AG04450 (cell line): ENCODE measurements at regions not wholly inside any gene's neighbourhood (a gene's known extent, or its start where the extent isn't known, plus 50 kb on each side); places are given as distances from the start of the nearest gene placed in this dataset.

ENCODE experiments used
- CTCF ChIA-PET: fragments of 300-600, 350-600 bp; formaldehyde crosslinking; extraction: SDS; loops from one replicate; lab custom pipeline; 2022; ENCODE audit warnings: antibody characterized with exemption, inconsistent platforms; lab: Charles Lee
- POLR2A ChIA-PET: fragments of 350-600 bp; formaldehyde crosslinking; extraction: SDS; loops from one replicate; lab custom pipeline; 2021; ENCODE audit warnings: antibody characterized with exemption, inconsistent platforms; lab: Yijun Ruan, JAX
- DNase-seq: peaks from one replicate; pipeline ENCODE4 v3.0.0-alpha.2; 2011; ENCODE audit warnings: low read depth, low spot score
- H3K27ac ChIP-seq: one replicate; pipeline ENCODE4 v1.5.1; 2012; ENCODE audit warnings: low read depth, low read length, control low read depth
- H3K27me3 ChIP-seq: one replicate; pipeline ENCODE4 v1.6.0; 2012; ENCODE audit warnings: low read length; ENCODE audit not compliant: control insufficient read depth, insufficient read depth
- H3K4me3 ChIP-seq: 2 replicates; pipeline ENCODE4 v1.5.1; 2011; ENCODE audit warnings: mild to moderate bottlenecking, low read depth, low read length, control low read depth
- H3K9me3 ChIP-seq: 2 replicates; pipeline ENCODE4 v1.5.1; 2012; ENCODE audit warnings: low read length; ENCODE audit not compliant: control insufficient read depth, insufficient read depth
- CTCF ChIP-seq: IDR thresholded peaks from 2 replicates; pipeline ENCODE4 v1.5.1; 2011; ENCODE audit warnings: low read depth, low read length, control low read depth, inconsistent platforms

- CTCF ChIA-PET, result interaction anchor here (1.1 kb wide), 1 partner anchor 10 kb away, joined by 4 read pairs; no protein-coding TSS in a partner anchor
- no peaks in the 10 kb centered on the region for H3K9me3 ChIP-seq
- H3K27ac ChIP-seq, result no peak overlapping the region
- POLR2A ChIA-PET, result no interaction called here
- TF ChIP-seq CTCF, result no peak
- no peak for DNase-seq
- no peak overlapping the region for H3K4me3 ChIP-seq
- H3K27me3 ChIP-seq, result peaks cover 5% of the 10 kb centered on the region
Observed at GRCh38 chr14:94697773-94698556, 71.9 kb downstream of the GSC start.

DNA sequence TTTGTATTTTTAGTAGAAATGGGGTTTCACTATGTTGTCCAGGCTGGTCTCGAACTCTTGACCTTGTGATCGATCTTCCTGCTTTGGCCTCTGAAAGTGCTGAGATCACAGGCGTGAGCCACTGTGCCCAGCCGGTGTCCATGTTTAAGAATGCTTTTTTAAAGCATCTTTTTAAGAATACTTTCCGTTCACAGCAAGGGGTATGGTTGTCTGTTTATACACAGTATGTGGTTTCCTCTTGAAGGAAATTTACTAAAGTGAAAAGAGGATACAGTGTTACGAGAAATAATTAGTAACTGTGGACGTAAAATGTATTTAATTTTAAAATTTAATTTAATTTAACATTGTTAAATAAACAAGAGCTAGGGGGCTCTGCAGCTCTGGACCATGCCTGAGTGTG, 73.4 kb downstream of the GSC start:
- ChIA-PET POLR2A (no interaction called here), CTCF (interaction anchor here (0.6 kb wide), 1 partner anchor 403 kb away, joined by 3 read pairs; no protein-coding TSS in a partner anchor)
- no peak overlapping the region for H3K27ac ChIP-seq
- no peak for DNase-seq
- H3K4me3 ChIP-seq, result no peak overlapping the region
- no peak for TF ChIP-seq CTCF
- peaks cover 5% of the 10 kb centered on the region for H3K27me3 ChIP-seq
- H3K9me3 ChIP-seq, result no peaks in the 10 kb centered on the region

DNA sequence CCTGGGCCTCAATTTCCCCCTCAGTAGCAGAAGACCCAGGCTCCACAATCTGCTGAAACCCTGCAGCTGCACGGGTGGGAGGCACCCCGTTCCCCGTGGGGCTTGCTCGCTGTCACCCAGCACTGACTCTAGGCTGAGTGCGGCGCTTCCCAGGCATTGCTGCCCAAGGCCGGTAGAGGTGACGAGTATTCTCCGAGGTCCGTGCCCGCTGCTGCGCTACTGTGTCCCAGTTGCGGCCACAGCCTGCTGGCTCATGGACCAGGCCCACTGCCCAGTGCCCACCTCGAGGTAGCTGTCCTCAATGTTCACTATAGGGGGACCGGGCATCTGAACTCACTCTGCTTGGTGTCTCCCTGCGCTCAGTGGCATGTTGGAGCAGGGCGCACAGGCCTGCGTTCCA, 74.7 kb downstream of the GSC start:
- peaks cover 5% of the 10 kb centered on the region for H3K27me3 ChIP-seq
- H3K4me3 ChIP-seq, result no peak overlapping the region
- no peak for DNase-seq
- POLR2A ChIA-PET, result no interaction called here
- no peak overlapping the region for H3K27ac ChIP-seq
- no peak for TF ChIP-seq CTCF
- CTCF ChIA-PET, result no interaction called here
- H3K9me3 ChIP-seq, result no peaks in the 10 kb centered on the region; the same call in 1 of the 2 replicates

DNA sequence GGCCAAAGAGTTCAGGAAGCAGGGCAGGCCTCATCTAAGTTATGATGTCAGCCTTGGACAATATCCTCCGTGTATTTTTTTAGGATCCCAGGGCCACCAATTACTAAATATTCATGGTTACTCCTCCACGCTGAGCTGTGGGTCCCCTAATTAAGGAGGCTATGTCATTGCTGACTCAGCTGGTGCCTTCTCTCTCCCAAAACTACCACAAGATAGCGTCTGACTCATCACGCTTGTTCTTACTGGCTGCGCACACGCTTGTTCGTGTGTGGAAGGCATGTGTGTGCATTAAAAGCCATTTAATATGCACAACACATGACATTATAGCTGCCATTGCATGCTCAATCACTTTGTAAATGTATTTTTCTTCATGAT, 78.3 kb downstream of the GSC start:
- ChIA-PET POLR2A (no interaction called here), CTCF (interaction anchor here (2.0 kb wide), 1 partner anchor 408 kb away, joined by 10 read pairs; no protein-coding TSS in a partner anchor)
- TF ChIP-seq CTCF, result no peak
- no peak for DNase-seq
- no peak overlapping the region for H3K4me3 ChIP-seq
- no peak overlapping the region for H3K27ac ChIP-seq
- no peaks in the 10 kb centered on the region; the same call in 1 of the 2 replicates for H3K9me3 ChIP-seq
- no peaks in the 10 kb centered on the region for H3K27me3 ChIP-seq
